HCT116 (cell line): ENCODE measurements at regions not wholly inside any gene's neighbourhood (a gene's known extent, or its start where the extent isn't known, plus 50 kb on each side); places are given as distances from the start of the nearest gene placed in this dataset.

Experiments used
- ATAC-seq: fragments of 200-7000 bp; cut with Tn5 transposase; 2 replicates; pipeline ENCODE4 v1.9.1; 2020; ENCODE audit warnings: mild to moderate bottlenecking, moderate library complexity
- BruUV-seq: library from RNA; stranded (reverse); fragments of 400-500 nt; replicated peaks from 2 replicates; lab custom pipeline; 2021; lab: Mats Ljungman, UMichigan
- CTCF ChIA-PET: fragments of 300-600 bp; sonication (Branson Sonifier 250); formaldehyde crosslinking; loops from one replicate; lab custom pipeline; 2021; ENCODE audit warnings: antibody characterized with exemption; lab: Charles Lee
- POLR2A ChIA-PET: fragments of 300-600, 350-600 bp; sonication (Branson Sonifier 250); formaldehyde crosslinking; loops from one replicate; lab custom pipeline; 2021; ENCODE audit warnings: antibody characterized with exemption; lab: Charles Lee
- RAD21 ChIA-PET, 2 experiments: fragments of 300-600 bp; sonication (Branson Sonifier 250); formaldehyde crosslinking; loops; one replicate each; lab custom pipeline; 2023; ENCODE audit warnings: low total read pairs in 2 of 2; ENCODE audit not compliant: uncharacterized antibody in 2 of 2, unreplicated experiment in 2 of 2, low non-redundant PET in 1 of 2; lab: Charles Lee
- DNase-seq: peaks from one replicate; pipeline ENCODE4 v3.0.0-alpha.2; 2010; ENCODE audit warnings: low read depth, low spot score
- H2AFZ ChIP-seq: fragments of 200-600 bp; shearing (Covaris generic), sonication (generic); 2 replicates; pipeline ENCODE4 v1.6.1; 2017; ENCODE audit warnings: low read depth, mixed run types, mixed read lengths, antibody characterized with exemption, low read length; ENCODE audit not compliant: poor library complexity, severe bottlenecking
- H3K27ac ChIP-seq: 2 replicates; pipeline ENCODE4 v1.5.1; 2012; ENCODE audit warnings: low read depth, low read length
- H3K27me3 ChIP-seq: fragments of 200-600 bp; sonication (generic); 2 replicates; pipeline ENCODE4 v1.6.1; 2016; ENCODE audit warnings: mixed run types, low read length, mixed read lengths; ENCODE audit not compliant: insufficient read depth
- H3K36me3 ChIP-seq, 2 experiments: fragments of 200-500 bp in 1 of 2; fragments of 200-600 bp in 1 of 2; sonication (Bioruptor generic) in 1 of 2; sonication (generic) in 1 of 2; 2 replicates each; pipeline versions ENCODE4 v1.5.1 to v1.6.1; 2014 to 2016; ENCODE audit warnings: low read length in 2 of 2, inconsistent platforms in 1 of 2, mixed read lengths in 1 of 2, mixed run types in 1 of 2; ENCODE audit not compliant: insufficient read depth in 2 of 2, control insufficient read depth in 1 of 2
- H3K4me1 ChIP-seq, 2 experiments: fragments of 200-600 bp in 1 of 2; sonication (generic) in 1 of 2; 2 replicates each; pipeline versions ENCODE4 v1.5.1 to v1.6.1; 2012 to 2017; ENCODE audit warnings: low read length in 2 of 2, inconsistent platforms in 1 of 2, mild to moderate bottlenecking in 1 of 2, mixed read lengths in 1 of 2, mixed run types in 1 of 2, moderate library complexity in 1 of 2; ENCODE audit not compliant: insufficient read depth in 2 of 2, control insufficient read depth in 1 of 2
- H3K4me2 ChIP-seq: fragments of 200-600 bp; sonication (generic); 2 replicates; pipeline ENCODE4 v1.6.1; 2017; ENCODE audit warnings: mixed run types, low read length, mixed read lengths
- H3K4me3 ChIP-seq, 2 experiments: fragments of 200-600 bp in 1 of 2; sonication (generic) in 1 of 2; replicated peaks in 1 of 2; 2 replicates each; pipeline ENCODE4 v1.5.1; 2011 to 2016; ENCODE audit warnings: low read length in 2 of 2, control low read depth in 1 of 2, low read depth in 1 of 2, mild to moderate bottlenecking in 1 of 2, mixed read lengths in 1 of 2, mixed run types in 1 of 2
- H3K79me2 ChIP-seq: fragments of 200-600 bp; sonication (generic); 2 replicates; pipeline ENCODE4 v1.6.1; 2017; ENCODE audit warnings: mild to moderate bottlenecking, mixed run types, low read length, moderate library complexity, mixed read lengths; ENCODE audit not compliant: insufficient read depth
- H3K9ac ChIP-seq: fragments of 200-600 bp; sonication (generic); 2 replicates; pipeline ENCODE4 v1.6.1; 2016; ENCODE audit warnings: low read length, mixed read lengths
- H3K9me2 ChIP-seq: fragments of 200-600 bp; sonication (generic), shearing (Covaris generic); 2 replicates; pipeline ENCODE4 v1.6.1; 2017; ENCODE audit warnings: mixed run types, mild to moderate bottlenecking, moderate library complexity; ENCODE audit not compliant: insufficient read depth
- H3K9me3 ChIP-seq, 2 experiments: fragments of 200-500 bp in 1 of 2; fragments of 200-600 bp in 1 of 2; sonication (Bioruptor generic) in 1 of 2; sonication (generic) in 1 of 2; 2 replicates each; pipeline ENCODE4 v1.6.1; 2014 to 2017; ENCODE audit warnings: low read length in 2 of 2, mixed read lengths in 2 of 2, inconsistent platforms in 1 of 2, low read depth in 1 of 2, mild to moderate bottlenecking in 1 of 2, mixed run types in 1 of 2, moderate library complexity in 1 of 2; ENCODE audit not compliant: control insufficient read depth in 1 of 2, insufficient read depth in 1 of 2
- H4K20me1 ChIP-seq: fragments of 200-600 bp; sonication (generic), shearing (Covaris generic); 2 replicates; pipeline ENCODE4 v1.6.1; 2017; ENCODE audit warnings: mixed run types, mild to moderate bottlenecking, moderate library complexity; ENCODE audit not compliant: insufficient read depth
- CBX3 ChIP-seq: IDR thresholded peaks from 2 replicates; pipeline ENCODE4 v1.6.1; 2012; ENCODE audit warnings: low read depth
- CEBPB ChIP-seq: IDR thresholded peaks from 2 replicates; pipeline ENCODE4 v1.6.1; 2012; ENCODE audit warnings: low read depth
- EGR1 ChIP-seq: IDR thresholded peaks from 2 replicates; pipeline ENCODE4 v1.6.1; 2012; ENCODE audit warnings: low read depth
- EZH2 ChIP-seq: fragments of 200-600 bp; sonication (generic); IDR thresholded peaks from 2 replicates; pipeline ENCODE4 v1.6.1; 2017; ENCODE audit warnings: antibody characterized with exemption, mixed run types
- EZH2phosphoT487 ChIP-seq: fragments of 200-600 bp; IDR thresholded peaks from 2 replicates; pipeline ENCODE4 v1.6.1; 2018; ENCODE audit warnings: antibody characterized with exemption, borderline replicate concordance
- JUND ChIP-seq: IDR thresholded peaks from 2 replicates; pipeline ENCODE4 v1.6.1; 2012
- MAX ChIP-seq: IDR thresholded peaks from 2 replicates; pipeline ENCODE4 v1.6.1; 2012
- POLR2A ChIP-seq: IDR thresholded peaks from 2 replicates; pipeline ENCODE4 v1.7.0; 2011; ENCODE audit warnings: borderline replicate concordance; ENCODE audit not compliant: insufficient read depth, insufficient read length; ENCODE audit errors: extremely low read depth
- POLR2AphosphoS5 ChIP-seq: IDR thresholded peaks from 2 replicates; pipeline ENCODE4 v1.6.1; 2011; ENCODE audit warnings: mild to moderate bottlenecking, low read depth, low read length, moderate library complexity
- RAD21 ChIP-seq: IDR thresholded peaks from 2 replicates; pipeline ENCODE4 v1.6.1; 2012; ENCODE audit warnings: low read depth, mild to moderate bottlenecking
- REST ChIP-seq: IDR thresholded peaks from 2 replicates; pipeline ENCODE4 v1.6.1; 2012; ENCODE audit warnings: low read depth
- SIN3A ChIP-seq: IDR thresholded peaks from 2 replicates; pipeline ENCODE4 v1.6.1; 2012; ENCODE audit warnings: low read depth
- ZFX ChIP-seq: fragments of 450-650 bp; IDR thresholded peaks from 2 replicates; pipeline ENCODE4 v1.6.1; 2017
- ZNF274 ChIP-seq: fragments of 200-500 bp; sonication (Bioruptor generic); IDR thresholded peaks from 2 replicates; pipeline ENCODE4 v1.6.1; 2014; ENCODE audit warnings: mild to moderate bottlenecking, low read depth, low read length, inconsistent platforms
- intact Hi-C: fragments of 100-400 bp; cut with micrococcal nuclease; formaldehyde crosslinking; loops from 2 replicates; pipeline ENCODE4 v1.10.0; 2022
- TF ChIP-seq, protein P1 (sequence below), 3 experiments: fragments of 200-600 bp in 1 of 3; sonication (generic) in 1 of 3; IDR thresholded peaks in 2 of 3; conservative IDR thresholded peaks in 1 of 3; 2 replicates each; pipeline ENCODE4 v1.5.1; 2012 to 2017; ENCODE audit warnings: low read depth in 2 of 3, low read length in 2 of 3, antibody characterized with exemption in 1 of 3, borderline replicate concordance in 1 of 3, control low read depth in 1 of 3, mild to moderate bottlenecking in 1 of 3, mixed read lengths in 1 of 3, mixed run types in 1 of 3, moderate library complexity in 1 of 3; ENCODE audit not compliant: insufficient read depth in 1 of 3

DNA sequence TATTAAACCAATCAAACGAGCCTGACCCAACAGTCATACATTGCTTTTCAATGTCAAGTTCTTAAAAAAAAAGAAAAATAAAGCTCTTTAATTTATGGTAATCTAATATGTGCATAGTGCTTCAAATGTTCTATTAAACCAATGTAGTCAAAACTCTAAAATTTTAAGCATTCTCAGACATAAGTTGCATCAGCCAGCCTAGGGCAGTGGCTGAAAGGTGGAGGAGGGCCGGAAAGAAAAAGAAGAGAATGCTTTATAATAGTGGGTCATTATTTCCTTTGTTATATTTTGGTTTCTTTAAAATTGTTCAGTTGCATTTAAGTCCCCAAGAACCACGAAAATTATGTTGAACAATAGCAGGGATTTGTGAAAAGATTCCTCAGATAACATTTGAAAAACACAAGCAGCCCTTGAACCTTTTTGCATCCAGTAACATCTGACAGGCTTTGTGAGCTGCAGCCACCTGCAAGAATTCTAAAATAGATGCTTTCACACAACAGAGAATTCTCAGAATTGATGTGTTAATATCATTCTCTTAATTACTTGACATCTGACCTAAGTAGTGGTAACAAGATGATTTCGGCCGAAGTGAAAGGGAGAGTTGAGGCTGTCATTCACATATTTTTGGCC lies 252.1 kb downstream of the CDCA7 start:
- CTCF ChIA-PET: no interaction called here
- no peak overlapping the region for H3K27ac ChIP-seq
- POLR2A ChIA-PET: no interaction called here

DNA sequence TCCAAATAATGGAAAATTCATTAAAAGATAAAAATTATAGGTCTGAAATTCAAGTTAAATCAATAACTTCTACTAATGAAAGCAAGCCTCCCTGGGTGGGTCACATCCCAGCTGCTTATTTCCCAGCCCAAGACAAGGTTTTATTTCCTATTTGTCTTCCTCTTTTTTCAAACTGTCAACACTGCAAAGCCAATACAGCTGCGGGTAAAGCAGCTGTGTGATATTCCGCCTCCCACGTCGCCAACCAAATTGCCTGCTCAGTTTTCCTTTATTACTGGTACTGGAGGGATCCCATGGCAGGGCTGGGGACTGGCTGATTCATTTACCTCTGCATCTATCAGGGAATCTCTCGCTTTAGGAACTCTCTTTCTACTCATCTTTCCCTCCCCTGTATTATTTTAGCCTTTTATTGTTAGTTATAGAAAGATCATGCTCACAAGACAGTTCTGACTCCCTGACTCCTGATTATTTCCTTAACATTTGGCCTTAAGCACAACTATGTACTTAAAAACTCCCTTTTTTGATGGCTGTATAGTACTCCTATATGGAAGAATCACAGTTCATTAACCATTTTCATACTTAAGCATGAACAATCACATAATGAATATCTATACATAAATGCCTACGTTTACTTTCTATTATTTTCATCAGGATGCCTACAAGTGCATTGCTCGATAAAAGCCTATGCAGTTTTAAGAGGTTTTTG lies 253.1 kb downstream of the CDCA7 start:
- intact Hi-C loops: no loop called here
- DNase-seq (no peak), ATAC-seq (no peak)
- Histone ChIP-seq H3K9me3 (no peaks in the 10 kb centered on the region), H3K36me3 (no peaks in the 10 kb centered on the region), H3K27ac (no peak overlapping the region), H2AFZ (no peak overlapping the region), H3K9me2 (no peaks in the 10 kb centered on the region), H3K9ac (no peak overlapping the region), H4K20me1 (no peaks in the 10 kb centered on the region), H3K4me3 (no peak overlapping the region), H3K4me2 (no peak overlapping the region), H3K4me1 (no peaks in the 10 kb centered on the region), H3K27me3 (no peaks in the 10 kb centered on the region), H3K79me2 (no peaks in the 10 kb centered on the region)
- ChIA-PET CTCF (no interaction called here), RAD21 (no interaction called here), POLR2A (no interaction called here)
- BruUV-seq: no TSS peak
- no peak for TF ChIP-seq EGR1
- TF ChIP-seq POLR2A: no peak
- TF ChIP-seq CEBPB: no peak
- TF ChIP-seq REST: no peak
- TF ChIP-seq CBX3: no peak
- no peak for TF ChIP-seq EZH2phosphoT487
- no peak for TF ChIP-seq SIN3A
- TF ChIP-seq, protein P1, sequence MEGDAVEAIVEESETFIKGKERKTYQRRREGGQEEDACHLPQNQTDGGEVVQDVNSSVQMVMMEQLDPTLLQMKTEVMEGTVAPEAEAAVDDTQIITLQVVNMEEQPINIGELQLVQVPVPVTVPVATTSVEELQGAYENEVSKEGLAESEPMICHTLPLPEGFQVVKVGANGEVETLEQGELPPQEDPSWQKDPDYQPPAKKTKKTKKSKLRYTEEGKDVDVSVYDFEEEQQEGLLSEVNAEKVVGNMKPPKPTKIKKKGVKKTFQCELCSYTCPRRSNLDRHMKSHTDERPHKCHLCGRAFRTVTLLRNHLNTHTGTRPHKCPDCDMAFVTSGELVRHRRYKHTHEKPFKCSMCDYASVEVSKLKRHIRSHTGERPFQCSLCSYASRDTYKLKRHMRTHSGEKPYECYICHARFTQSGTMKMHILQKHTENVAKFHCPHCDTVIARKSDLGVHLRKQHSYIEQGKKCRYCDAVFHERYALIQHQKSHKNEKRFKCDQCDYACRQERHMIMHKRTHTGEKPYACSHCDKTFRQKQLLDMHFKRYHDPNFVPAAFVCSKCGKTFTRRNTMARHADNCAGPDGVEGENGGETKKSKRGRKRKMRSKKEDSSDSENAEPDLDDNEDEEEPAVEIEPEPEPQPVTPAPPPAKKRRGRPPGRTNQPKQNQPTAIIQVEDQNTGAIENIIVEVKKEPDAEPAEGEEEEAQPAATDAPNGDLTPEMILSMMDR (IDR thresholded peaks at IDR 0.05 in 2 of 3, conservative IDR thresholded peaks at IDR 0.05 in 1 of 3; ENCODE audit: borderline replicate concordance in 1 of 3, insufficient read depth in 1 of 3, low read depth in 2 of 3, low read length in 2 of 3): no peak
- TF ChIP-seq RAD21: no peak
- TF ChIP-seq POLR2AphosphoS5: no peak
- no peak for TF ChIP-seq ZFX

More for the DNA sequence above, 252.1 kb downstream of the CDCA7 start:
- ATAC-seq (no peak), DNase-seq (no peak)
- H3K4me2 ChIP-seq: no peak overlapping the region
- H2AFZ ChIP-seq: no peak overlapping the region
- TF ChIP-seq RAD21: no peak
- no peak for TF ChIP-seq EZH2
- no peak for TF ChIP-seq ZNF274
- TF ChIP-seq MAX: no peak
- no peak for TF ChIP-seq POLR2A
- TF ChIP-seq ZFX: no peak
- no peak for TF ChIP-seq EGR1
- no peak for TF ChIP-seq JUND
- no peak for TF ChIP-seq CBX3
- no peaks in the 10 kb centered on the region for H3K9me2 ChIP-seq
- H3K27me3 ChIP-seq: no peaks in the 10 kb centered on the region
- BruUV-seq: no TSS peak
- no peak overlapping the region for H3K9ac ChIP-seq
- no peaks in the 10 kb centered on the region for H3K36me3 ChIP-seq
- H3K79me2 ChIP-seq: no peaks in the 10 kb centered on the region
- intact Hi-C loops: no loop called here
- H4K20me1 ChIP-seq: no peaks in the 10 kb centered on the region
- no peaks in the 10 kb centered on the region for H3K9me3 ChIP-seq
- H3K4me3 ChIP-seq: no peak overlapping the region
- RAD21 ChIA-PET: no interaction called here
- H3K4me1 ChIP-seq: no peaks in the 10 kb centered on the region
